LoVo (cell line): ENCODE measurements at regions not wholly inside any gene's neighbourhood (a gene's known extent, or its start where the extent isn't known, plus 50 kb on each side); places are given as distances from the start of the nearest gene placed in this dataset.

Source experiments
- DNase-seq: peaks from one replicate; pipeline ENCODE4 v3.0.0-alpha.2; 2016; ENCODE audit warnings: low spot score

DNA sequence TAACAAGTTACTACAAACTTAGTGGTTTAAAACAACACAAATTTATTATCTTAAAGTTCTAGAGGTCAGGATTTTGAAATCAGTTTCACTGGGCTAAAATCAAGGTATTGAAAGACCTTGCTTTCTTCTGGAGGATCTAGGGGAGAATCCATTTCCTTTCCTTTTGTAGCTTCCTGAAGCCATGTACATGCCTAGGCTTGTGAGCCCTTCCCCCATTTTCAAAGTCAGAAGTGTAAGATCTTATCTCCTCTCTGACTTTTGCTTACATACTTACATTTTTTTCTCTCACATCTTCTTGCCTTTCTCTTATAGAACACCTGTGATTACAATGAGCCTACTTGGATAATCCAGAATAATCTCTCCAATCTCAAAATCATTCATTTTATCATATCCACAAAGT, 78.7 kb upstream of the MBOAT2 start:
- DNase-seq, result peak; percentile 11

GRCh38 chr2:9081750-9082149, 78.3 kb upstream of the MBOAT2 start:
- no peak for DNase-seq

DNA sequence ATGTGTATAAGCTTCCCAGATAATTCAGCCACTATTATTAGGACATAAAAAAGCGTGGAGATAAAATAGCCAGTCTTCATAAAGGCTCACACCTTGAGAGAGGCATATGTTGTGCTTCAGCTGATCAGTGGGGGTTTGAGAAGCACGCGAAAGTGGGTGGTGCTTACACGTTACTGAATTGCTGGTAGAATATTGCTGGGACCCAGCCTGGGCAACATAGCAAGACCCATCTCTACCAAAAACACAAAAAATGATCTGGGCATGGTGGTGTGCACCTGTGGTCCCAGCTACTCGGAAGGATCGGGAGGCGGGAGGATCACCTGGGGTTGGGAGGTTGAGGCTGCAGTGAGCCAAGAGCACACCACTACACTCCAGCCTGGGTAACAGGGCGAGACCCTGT, 74.9 kb upstream of the MBOAT2 start:
- no peak for DNase-seq

- no peak for DNase-seq
Observed at GRCh38 chr2:9077691-9078090, 74.2 kb upstream of the MBOAT2 start.

- no peak for DNase-seq
Observed at GRCh38 chr2:9076755-9077154, 73.3 kb upstream of the MBOAT2 start.

GRCh38 chr2:9076210-9076609, 72.7 kb upstream of the MBOAT2 start:
- no peak for DNase-seq

DNA sequence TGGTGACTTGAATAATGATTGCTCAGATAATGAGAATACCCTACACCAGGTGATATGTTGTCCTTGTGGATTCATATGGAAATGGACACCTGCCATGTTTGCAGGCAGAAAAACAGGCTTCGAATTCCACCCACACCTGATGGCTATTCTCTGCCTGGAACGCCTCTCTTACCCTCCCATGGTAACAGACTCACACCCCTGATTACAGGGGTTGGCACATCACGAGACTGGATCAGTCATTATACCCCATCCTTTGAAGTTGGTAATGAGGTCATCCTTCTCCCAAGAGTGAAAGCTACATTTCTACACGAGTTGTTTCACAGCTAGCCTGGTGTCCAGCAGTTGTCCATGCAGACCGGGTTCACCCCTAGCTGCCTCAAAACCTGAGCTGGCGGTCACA, 71.4 kb upstream of the MBOAT2 start:
- DNase-seq, result peak; percentile 10

DNA sequence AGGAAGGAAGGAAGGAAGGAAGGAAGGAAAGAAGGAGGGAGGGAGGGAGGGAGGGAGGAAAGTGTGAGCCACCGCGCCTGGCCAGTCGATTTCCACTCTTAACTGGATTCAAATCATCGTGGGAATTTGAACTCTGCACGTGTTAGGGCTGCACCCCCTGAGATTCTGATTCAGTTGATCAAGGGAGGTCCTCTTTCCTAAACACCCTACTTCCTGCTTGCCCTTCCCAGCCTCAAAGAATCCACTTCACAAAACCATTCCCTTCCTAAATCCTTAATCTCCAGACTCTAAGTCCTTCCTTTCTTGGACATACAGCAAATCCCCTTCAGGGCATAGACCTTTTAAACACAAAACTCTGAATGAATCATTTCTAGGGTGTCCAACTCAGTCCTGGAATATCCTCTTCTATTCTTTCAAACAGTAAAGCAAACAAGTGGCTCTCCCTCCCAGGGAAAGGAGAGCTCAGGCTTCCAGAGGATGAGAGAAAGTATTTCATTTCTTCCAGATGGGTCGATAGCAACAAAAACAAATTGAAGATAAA, 68.2 kb upstream of the MBOAT2 start:
- no peak for DNase-seq

- peak; percentile 93 for DNase-seq
Observed at GRCh38 chr2:9071032-9071431, 67.5 kb upstream of the MBOAT2 start.

- no peak for DNase-seq
Observed at GRCh38 chr2:9069543-9069942, 66.1 kb upstream of the MBOAT2 start.

- no peak for DNase-seq
Observed at GRCh38 chr2:9065901-9066300, 62.4 kb upstream of the MBOAT2 start.

DNA sequence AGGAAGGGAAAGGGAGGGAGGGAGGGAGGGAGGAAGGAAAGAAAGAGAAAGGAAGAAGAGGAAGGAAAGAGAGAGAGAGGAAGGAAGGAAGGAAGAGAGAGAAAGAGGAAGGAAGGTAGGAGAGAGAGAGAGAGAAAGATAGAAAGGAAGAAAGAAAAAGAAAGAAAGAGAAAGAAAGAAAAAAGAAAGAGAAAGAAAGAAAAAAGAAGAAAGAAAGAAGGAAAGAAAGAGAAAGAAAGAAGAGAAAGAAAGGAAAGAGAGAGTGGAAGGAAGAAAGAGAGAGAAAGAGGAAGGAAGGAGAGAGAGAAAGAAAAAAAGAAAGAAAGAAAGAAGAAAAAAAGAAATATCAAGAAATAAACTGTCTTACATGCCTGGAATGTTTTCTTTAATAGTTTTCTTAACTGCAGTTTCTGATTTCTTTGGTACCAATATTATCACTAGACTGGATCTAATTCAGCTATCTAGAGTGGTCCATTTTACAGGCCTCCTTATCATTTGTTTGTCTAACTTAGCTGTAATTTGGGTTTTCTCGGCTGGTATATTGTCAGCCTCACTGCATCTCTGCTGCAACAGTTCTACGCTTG, 59.6 kb upstream of the MBOAT2 start:
- no peak for DNase-seq

- no peak for DNase-seq
Observed at GRCh38 chr2:9060819-9061218, 57.3 kb upstream of the MBOAT2 start.

DNA sequence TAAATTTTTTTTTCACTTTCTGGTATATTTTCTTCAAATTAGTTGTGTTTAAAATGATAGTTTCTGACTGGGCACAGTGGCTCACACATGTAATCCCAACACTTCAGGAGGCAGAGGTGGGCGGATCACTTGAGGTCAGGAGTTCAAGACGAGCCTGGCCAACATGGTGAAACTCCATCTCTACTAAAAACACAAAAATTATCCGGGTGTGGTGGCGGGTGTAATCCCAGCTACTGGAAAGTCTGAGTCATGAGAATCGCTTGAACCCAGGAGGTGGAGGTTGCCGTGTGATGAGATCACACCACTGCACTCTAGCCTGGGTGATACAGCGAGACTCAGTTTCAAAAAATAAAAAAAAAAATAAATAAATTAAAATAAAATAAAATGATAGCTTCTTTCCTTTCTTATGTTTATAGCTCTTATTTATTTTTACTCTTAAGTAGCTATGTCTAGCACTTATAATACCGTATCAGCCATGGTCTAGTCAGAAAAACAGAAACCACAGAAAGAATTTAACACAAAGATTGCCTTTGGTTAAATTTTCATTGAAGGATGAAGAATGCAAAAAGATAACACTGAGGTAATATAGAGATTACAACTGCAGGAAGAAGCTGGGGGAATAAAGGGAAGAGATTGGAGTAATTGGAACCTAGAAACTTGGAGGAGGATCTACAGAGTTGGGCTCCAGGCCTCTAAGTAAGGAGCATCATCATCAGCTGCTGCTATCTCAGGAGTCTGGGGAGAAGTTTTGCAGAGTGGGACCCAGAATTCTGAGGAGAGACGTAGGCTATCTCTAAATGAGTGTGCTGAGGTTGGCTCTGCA, 54.7 kb upstream of the MBOAT2 start:
- no peak for DNase-seq

DNA sequence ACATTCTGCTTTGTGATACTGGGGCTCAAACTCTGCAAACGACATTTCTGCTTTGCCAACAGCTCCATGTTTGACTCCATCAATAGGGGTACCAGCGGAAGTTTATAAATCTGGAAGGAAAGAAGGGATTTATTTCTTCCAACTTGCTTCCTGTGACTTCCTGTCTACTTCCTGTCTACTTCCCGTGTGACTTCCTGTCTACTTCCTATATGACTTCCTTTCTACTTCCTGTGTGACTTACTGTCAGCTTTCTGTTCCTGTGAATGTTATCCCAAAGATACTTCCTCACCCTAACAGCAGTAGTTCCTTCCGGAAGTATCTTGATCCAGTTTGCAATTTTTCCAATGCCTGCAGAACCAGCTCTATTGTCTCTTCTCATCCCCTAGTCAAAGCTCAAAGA, 52.0 kb upstream of the MBOAT2 start:
- DNase-seq, result no peak

DNA sequence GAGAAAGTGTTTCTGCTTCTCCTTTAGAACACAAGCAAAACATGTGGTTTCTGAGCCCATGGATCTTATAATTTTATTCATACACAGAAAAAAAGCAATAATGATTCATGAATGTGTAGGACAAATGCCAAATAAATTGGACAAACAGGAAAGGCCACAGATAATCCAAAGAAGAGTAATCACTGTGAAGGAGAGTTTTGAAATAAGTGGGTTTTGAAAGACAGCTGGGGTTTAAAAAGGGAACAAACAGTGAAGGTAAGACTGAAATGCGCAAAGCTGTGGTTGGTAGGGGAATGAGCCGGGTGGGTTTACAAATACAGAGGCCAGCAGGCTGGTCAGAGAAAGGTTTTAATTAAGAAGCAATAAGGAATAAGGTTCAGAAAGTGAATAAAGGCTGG, 50.0 kb upstream of the MBOAT2 start:
- no peak for DNase-seq
